ENCODE measurements at regions not wholly inside any gene's neighbourhood (a gene's known extent, or its start where the extent isn't known, plus 50 kb on each side); places are given as distances from the start of the nearest gene placed in this dataset.

- Histone ChIP-seq H3K4me3 (no peak overlapping the region), H3K4me1 (peaks cover 0 to 12% (median 3%) of the 10 kb centered on the region in 4 donors), H3K27ac (no peak overlapping the region), H3K36me3 (no peaks in the 10 kb centered on the region), H3K9me3 (no peaks in the 10 kb centered on the region), H3K27me3 (no peaks in the 10 kb centered on the region)
- TF ChIP-seq POLR2A (IDR thresholded peaks at IDR 0.05) = no peak
- TF ChIP-seq CTCF (IDR thresholded peaks at IDR 0.05) = no peak
- ATAC-seq (no peak), DNase-seq (no peak)
- intact Hi-C loops (cut with DNase I) = no loop called here
- 90% methylated on average over 3 of the region's 3 CpGs for WGBS (ENCODE audit: insufficient coverage, low coverage, low lambda C conversion rate, missing lambda C conversion rate)
Measured at GRCh38 chr3:61442696-61443095, 118.7 kb upstream of the PTPRG start.

GRCh38 chr3:61443886-61444285 is 117.5 kb upstream of the PTPRG start:
- Histone ChIP-seq H3K4me3 (no peak overlapping the region), H3K4me1 (peaks cover 0 to 7% (median 2%) of the 10 kb centered on the region in 4 donors), H3K9me3 (no peaks in the 10 kb centered on the region), H3K27me3 (no peaks in the 10 kb centered on the region), H3K36me3 (no peaks in the 10 kb centered on the region), H3K27ac (no peak overlapping the region)
- ATAC-seq = no peak
- intact Hi-C loops (cut with DNase I) = no loop called here
- no peak for DNase-seq
- no peak for TF ChIP-seq POLR2A (IDR thresholded peaks at IDR 0.05)
- TF ChIP-seq CTCF (IDR thresholded peaks at IDR 0.05) = no peak

DNA sequence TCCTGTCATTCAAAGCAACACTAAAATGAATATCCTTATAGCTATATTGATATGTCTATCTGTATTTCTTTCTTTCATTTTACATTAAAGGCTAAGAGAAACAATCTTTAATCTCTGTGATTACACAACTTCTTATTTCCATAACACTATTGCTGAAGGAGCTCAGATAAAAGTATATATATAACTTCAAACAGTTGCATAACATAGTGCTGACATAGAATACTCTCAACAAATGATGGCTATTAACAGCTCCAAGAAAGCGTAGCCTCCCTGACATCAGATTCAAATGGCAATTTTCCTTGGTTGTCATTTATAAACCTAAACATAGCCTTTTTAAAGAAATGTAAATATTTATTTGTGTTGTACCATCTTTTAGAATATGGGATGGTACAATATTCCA is 116.6 kb upstream of the PTPRG start:
- no peak overlapping the region for H3K4me3 ChIP-seq
- DNase-seq (no peak), ATAC-seq (no peak)
- H3K27ac ChIP-seq = no peak overlapping the region
- H3K27me3 ChIP-seq = no peaks in the 10 kb centered on the region
- H3K4me1 ChIP-seq = no peaks in the 10 kb centered on the region
- TF ChIP-seq CTCF (IDR thresholded peaks at IDR 0.05) (no peak), POLR2A (IDR thresholded peaks at IDR 0.05) (no peak)
- no peaks in the 10 kb centered on the region for H3K9me3 ChIP-seq
- intact Hi-C loops (cut with DNase I) = no loop called here
- H3K36me3 ChIP-seq = no peaks in the 10 kb centered on the region
- 100% methylated on average over 1 of the region's 1 CpG for WGBS (ENCODE audit: insufficient coverage, low coverage, low lambda C conversion rate, missing lambda C conversion rate)

GRCh38 chr3:61445924-61446323 is 115.4 kb upstream of the PTPRG start:
- H3K27me3 ChIP-seq = no peaks in the 10 kb centered on the region
- no peak overlapping the region for H3K4me3 ChIP-seq
- ATAC-seq (no peak), DNase-seq (no peak)
- H3K27ac ChIP-seq = no peak overlapping the region
- no peaks in the 10 kb centered on the region for H3K36me3 ChIP-seq
- 84% methylated on average over 7 of the region's 7 CpGs for WGBS (ENCODE audit: insufficient coverage, low coverage, low lambda C conversion rate, missing lambda C conversion rate)
- TF ChIP-seq POLR2A (IDR thresholded peaks at IDR 0.05) (no peak), CTCF (IDR thresholded peaks at IDR 0.05) (no peak)
- intact Hi-C loops (cut with DNase I) = no loop called here
- H3K9me3 ChIP-seq = no peaks in the 10 kb centered on the region
- no peaks in the 10 kb centered on the region for H3K4me1 ChIP-seq

DNA sequence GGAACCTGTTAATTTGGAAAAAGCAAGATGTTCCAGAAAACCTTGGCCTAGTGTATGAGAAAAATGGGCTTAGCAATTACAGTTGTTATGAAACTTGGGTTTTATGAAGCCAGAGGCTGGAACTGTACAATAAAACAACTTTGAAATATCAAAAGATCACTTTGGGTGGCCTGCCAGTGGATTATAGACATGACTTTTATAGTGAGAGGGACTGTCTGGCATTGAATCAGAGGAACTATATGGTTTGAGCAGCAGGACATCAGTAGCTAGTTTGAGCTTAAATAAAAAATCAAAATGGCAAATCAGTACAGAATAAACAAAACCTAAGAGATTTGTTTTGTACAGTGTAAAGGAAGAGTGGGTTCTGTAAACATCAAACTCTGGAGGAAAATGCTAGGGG is 115.0 kb upstream of the PTPRG start:
- no peaks in the 10 kb centered on the region for H3K36me3 ChIP-seq
- DNase-seq = no peak
- TF ChIP-seq CTCF (IDR thresholded peaks at IDR 0.05) = no peak
- no peak for TF ChIP-seq POLR2A (IDR thresholded peaks at IDR 0.05)
- H3K27ac ChIP-seq = no peak overlapping the region
- H3K4me3 ChIP-seq = no peak overlapping the region
- H3K27me3 ChIP-seq = no peaks in the 10 kb centered on the region
- intact Hi-C loops (cut with DNase I) = no loop called here
- no peaks in the 10 kb centered on the region for H3K9me3 ChIP-seq
- H3K4me1 ChIP-seq = no peaks in the 10 kb centered on the region
- no peak for ATAC-seq

Data from right lobe of liver (tissue), 6 donors.